ENCODE measurements at regions not wholly inside any gene's neighbourhood (a gene's known extent, or its start where the extent isn't known, plus 50 kb on each side); places are given as distances from the start of the nearest gene placed in this dataset.

DNA sequence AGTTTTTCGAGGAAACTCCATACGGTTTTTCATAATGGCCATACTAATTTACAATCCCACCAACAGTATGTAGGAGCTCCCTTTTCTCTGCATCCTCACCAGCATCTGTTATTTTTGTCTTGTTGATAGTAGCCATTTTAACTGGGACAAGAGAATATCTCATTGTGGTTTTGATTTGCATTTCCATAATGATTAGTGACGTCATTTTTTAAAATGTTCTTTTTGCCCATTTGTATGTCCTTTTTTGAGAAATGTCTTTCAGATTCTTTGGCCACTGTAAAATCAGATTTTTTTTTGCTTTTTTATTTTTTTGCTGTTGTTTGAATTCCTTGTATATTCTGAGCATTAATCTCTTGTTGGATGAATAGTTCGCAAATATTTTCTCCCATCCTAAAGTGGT is 243.9 kb downstream of the TRIML1 start:
- no peaks in the 10 kb centered on the region for H4K20me1 ChIP-seq (ENCODE audit: insufficient read depth)
- CTCF ChIA-PET: no interaction called here
- H3K9ac ChIP-seq (ENCODE audit: low read length): no peak overlapping the region
- no TSS peak for BruUV-seq (replicated peaks)
- POLR2A ChIA-PET: no interaction called here
- H3K4me3 ChIP-seq (replicated peaks in 1 of 2; ENCODE audit: low read depth in 1 of 2, low read length in 2 of 2): no peak overlapping the region
- no peak overlapping the region for H3K27ac ChIP-seq (ENCODE audit: low read depth, low read length)
- no peaks in the 10 kb centered on the region for H3K79me2 ChIP-seq (ENCODE audit: insufficient read depth, low read length)
- no peak for DNase-seq (ENCODE audit: low read depth, low spot score)
- intact Hi-C loops (cut with micrococcal nuclease): no loop called here
- H3K36me3 ChIP-seq (ENCODE audit: control insufficient read depth in 1 of 2, insufficient read depth in 2 of 2, low read length in 2 of 2): no peaks in the 10 kb centered on the region
- no peaks in the 10 kb centered on the region for H3K9me2 ChIP-seq (ENCODE audit: insufficient read depth)
- no peak overlapping the region for H2AFZ ChIP-seq (ENCODE audit: low read depth, low read length, poor library complexity, severe bottlenecking)
- H3K9me3 ChIP-seq (ENCODE audit: control insufficient read depth in 1 of 2, insufficient read depth in 1 of 2, low read depth in 1 of 2, low read length in 2 of 2): no peaks in the 10 kb centered on the region
- ATAC-seq: no peak
- RAD21 ChIA-PET (ENCODE audit: low non-redundant PET in 1 of 2, low total read pairs in 2 of 2, uncharacterized antibody in 2 of 2, unreplicated experiment in 2 of 2): no interaction called here
- H3K27me3 ChIP-seq (ENCODE audit: insufficient read depth, low read length): no peaks in the 10 kb centered on the region
- no peak overlapping the region for H3K4me2 ChIP-seq (ENCODE audit: low read length)
- peaks cover 2 to 6% of the 10 kb centered on the region in 2 experiments; a peak in 2 of 4 replicates for H3K4me1 ChIP-seq (ENCODE audit: control insufficient read depth in 1 of 2, insufficient read depth in 2 of 2, low read length in 2 of 2)
- TF ChIP-seq, protein P1, sequence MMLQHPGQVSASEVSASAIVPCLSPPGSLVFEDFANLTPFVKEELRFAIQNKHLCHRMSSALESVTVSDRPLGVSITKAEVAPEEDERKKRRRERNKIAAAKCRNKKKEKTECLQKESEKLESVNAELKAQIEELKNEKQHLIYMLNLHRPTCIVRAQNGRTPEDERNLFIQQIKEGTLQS (IDR thresholded peaks at IDR 0.05): no peak
- TF ChIP-seq ZFX (IDR thresholded peaks at IDR 0.05): no peak
- no peak for TF ChIP-seq EZH2phosphoT487 (IDR thresholded peaks at IDR 0.05; ENCODE audit: borderline replicate concordance)
- TF ChIP-seq POLR2A (IDR thresholded peaks at IDR 0.05; ENCODE audit: borderline replicate concordance, extremely low read depth, insufficient read depth, insufficient read length): no peak
- no peak for TF ChIP-seq CEBPB (IDR thresholded peaks at IDR 0.05; ENCODE audit: low read depth)
- TF ChIP-seq EZH2 (IDR thresholded peaks at IDR 0.05): no peak

DNA sequence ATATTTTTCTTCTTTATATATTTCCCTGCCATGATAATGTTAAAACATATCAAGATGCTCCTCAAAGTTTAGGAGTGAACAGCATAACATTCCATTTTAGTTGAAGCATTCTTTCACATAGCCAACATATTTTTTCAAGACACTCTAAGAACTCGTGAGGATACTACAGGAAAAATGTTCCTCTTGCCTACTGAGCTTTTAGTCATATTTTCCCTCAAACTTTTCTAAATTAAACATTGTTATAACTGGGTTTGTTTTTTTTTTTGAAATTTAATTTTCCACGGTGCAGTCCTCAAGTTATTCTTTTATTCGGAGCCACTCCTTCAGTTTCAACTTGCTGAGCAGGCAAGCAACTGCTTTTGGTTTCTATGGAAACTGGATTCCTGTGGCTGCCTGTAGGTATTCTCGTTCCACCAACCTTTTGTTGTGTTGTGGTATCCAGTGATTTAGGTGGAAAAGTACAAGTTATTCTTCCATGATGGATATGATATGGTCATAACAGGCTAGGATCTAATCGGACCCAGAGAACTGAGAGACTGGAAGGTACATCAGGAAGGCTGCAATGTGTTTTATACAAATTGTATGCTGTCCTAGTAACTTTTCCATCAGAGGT is 248.0 kb downstream of the TRIML1 start:
- Histone ChIP-seq H3K27ac (ENCODE audit: low read depth, low read length) (no peak overlapping the region), H3K4me1 (ENCODE audit: control insufficient read depth in 1 of 2, insufficient read depth in 2 of 2, low read length in 2 of 2) (peaks cover 2 to 6% of the 10 kb centered on the region in 2 experiments; a peak in 2 of 4 replicates), H3K9ac (ENCODE audit: low read length) (no peak overlapping the region), H3K36me3 (ENCODE audit: control insufficient read depth in 1 of 2, insufficient read depth in 2 of 2, low read length in 2 of 2) (no peaks in the 10 kb centered on the region), H3K79me2 (ENCODE audit: insufficient read depth, low read length) (no peaks in the 10 kb centered on the region), H3K9me3 (ENCODE audit: control insufficient read depth in 1 of 2, insufficient read depth in 1 of 2, low read depth in 1 of 2, low read length in 2 of 2) (no peaks in the 10 kb centered on the region), H3K4me2 (ENCODE audit: low read length) (0 out of 2 replicates have a peak overlapping the region, but pooled peaks have one; percentile 2), H3K9me2 (ENCODE audit: insufficient read depth) (no peaks in the 10 kb centered on the region), H4K20me1 (ENCODE audit: insufficient read depth) (no peaks in the 10 kb centered on the region), H3K27me3 (ENCODE audit: insufficient read depth, low read length) (no peaks in the 10 kb centered on the region), H2AFZ (ENCODE audit: low read depth, low read length, poor library complexity, severe bottlenecking) (no peak overlapping the region), H3K4me3 (replicated peaks in 1 of 2; ENCODE audit: low read depth in 1 of 2, low read length in 2 of 2) (no peak overlapping the region)
- TF ChIP-seq TCF7L2 (IDR thresholded peaks at IDR 0.05; ENCODE audit: borderline replicate concordance, extremely low read depth, insufficient read depth, insufficient read length) (no peak), EZH2 (IDR thresholded peaks at IDR 0.05) (no peak), SP1 (IDR thresholded peaks at IDR 0.05; ENCODE audit: low read depth) (no peak)
- TF ChIP-seq, protein P2, sequence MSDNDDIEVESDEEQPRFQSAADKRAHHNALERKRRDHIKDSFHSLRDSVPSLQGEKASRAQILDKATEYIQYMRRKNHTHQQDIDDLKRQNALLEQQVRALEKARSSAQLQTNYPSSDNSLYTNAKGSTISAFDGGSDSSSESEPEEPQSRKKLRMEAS (IDR thresholded peaks at IDR 0.05): no peak
- TF ChIP-seq, protein P3, sequence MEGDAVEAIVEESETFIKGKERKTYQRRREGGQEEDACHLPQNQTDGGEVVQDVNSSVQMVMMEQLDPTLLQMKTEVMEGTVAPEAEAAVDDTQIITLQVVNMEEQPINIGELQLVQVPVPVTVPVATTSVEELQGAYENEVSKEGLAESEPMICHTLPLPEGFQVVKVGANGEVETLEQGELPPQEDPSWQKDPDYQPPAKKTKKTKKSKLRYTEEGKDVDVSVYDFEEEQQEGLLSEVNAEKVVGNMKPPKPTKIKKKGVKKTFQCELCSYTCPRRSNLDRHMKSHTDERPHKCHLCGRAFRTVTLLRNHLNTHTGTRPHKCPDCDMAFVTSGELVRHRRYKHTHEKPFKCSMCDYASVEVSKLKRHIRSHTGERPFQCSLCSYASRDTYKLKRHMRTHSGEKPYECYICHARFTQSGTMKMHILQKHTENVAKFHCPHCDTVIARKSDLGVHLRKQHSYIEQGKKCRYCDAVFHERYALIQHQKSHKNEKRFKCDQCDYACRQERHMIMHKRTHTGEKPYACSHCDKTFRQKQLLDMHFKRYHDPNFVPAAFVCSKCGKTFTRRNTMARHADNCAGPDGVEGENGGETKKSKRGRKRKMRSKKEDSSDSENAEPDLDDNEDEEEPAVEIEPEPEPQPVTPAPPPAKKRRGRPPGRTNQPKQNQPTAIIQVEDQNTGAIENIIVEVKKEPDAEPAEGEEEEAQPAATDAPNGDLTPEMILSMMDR (IDR thresholded peaks at IDR 0.05 in 2 of 3, conservative IDR thresholded peaks at IDR 0.05 in 1 of 3; ENCODE audit: borderline replicate concordance in 1 of 3, insufficient read depth in 1 of 3, low read depth in 2 of 3, low read length in 2 of 3): no peak
- ATAC-seq (no peak; the same call in 1 of the 2 replicates), DNase-seq (ENCODE audit: low read depth, low spot score) (no peak)
- ChIA-PET CTCF (no interaction called here), RAD21 (ENCODE audit: low non-redundant PET in 1 of 2, low total read pairs in 2 of 2, uncharacterized antibody in 2 of 2, unreplicated experiment in 2 of 2) (no interaction called here), POLR2A (no interaction called here)
- BruUV-seq (replicated peaks): no TSS peak
- intact Hi-C loops (cut with micrococcal nuclease): loop anchor here (5.0 kb wide), 1 partner anchor 395 kb away; no protein-coding TSS in a partner anchor
